MM.1S (cell line): ENCODE measurements at regions not wholly inside any gene's neighbourhood (a gene's known extent, or its start where the extent isn't known, plus 50 kb on each side); places are given as distances from the start of the nearest gene placed in this dataset.

Experiments
- CTCF ChIP-seq: fragments of 300-600 bp; sonication (generic); IDR thresholded peaks from 2 replicates; pipeline ENCODE4 v1.5.1; 2016; ENCODE audit warnings: antibody characterized with exemption, low read length, mixed read lengths
- EZH2 ChIP-seq: fragments of 300-600 bp; sonication (generic); optimal IDR thresholded peaks from 2 replicates; pipeline ENCODE3; 2017; ENCODE audit warnings: low read depth, mild to moderate bottlenecking, antibody characterized with exemption, low read length, mixed read lengths
- EZH2phosphoT487 ChIP-seq: fragments of 300-600 bp; sonication (generic); IDR thresholded peaks from 2 replicates; pipeline ENCODE4 v1.6.1; 2018; ENCODE audit warnings: antibody characterized with exemption, low read length

DNA sequence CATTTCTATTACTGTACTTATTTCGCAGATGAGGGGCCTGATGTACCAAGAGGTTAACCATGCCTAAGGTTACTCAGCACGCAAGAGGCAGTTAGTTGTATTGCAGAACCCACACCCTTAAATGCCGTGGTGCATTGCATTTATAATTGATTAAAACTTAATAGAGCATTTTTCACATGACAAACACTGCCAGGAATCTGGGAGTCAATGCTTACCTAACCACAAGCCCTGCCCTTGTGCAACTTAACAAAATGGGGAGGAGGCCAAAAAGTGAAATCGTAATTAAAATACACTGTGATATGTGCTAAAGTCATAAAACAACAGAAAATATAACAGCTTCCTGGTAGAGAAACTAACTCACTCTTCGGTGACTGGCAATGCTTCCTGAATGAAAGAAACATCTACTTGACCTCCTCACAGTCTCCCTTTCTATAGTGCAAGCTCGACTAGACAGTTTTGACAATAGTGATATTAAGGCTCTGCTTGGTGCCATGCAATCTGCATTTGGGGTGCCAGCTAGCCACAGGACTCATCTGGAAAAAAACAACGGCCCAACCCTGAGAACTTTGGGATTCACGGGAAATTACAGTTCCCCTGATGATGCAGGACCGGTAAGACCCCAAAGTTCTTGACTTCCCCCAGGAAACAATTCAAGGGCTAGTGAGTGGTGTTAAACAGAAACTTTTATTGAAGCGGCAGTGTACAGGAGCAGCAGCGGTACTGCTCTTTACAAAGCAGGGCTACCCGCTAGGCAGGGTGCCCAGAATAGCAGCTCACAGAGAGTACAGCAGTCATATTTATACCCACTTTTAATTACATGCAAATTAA lies 612.4 kb downstream of the TNS3 start:
- TF ChIP-seq CTCF (no peak), EZH2 (no peak), EZH2phosphoT487 (no peak)
